PC-3 (cell line): ENCODE measurements at regions not wholly inside any gene's neighbourhood (a gene's known extent, or its start where the extent isn't known, plus 50 kb on each side); places are given as distances from the start of the nearest gene placed in this dataset.

Source experiments
- ATAC-seq: fragments of 200-7000 bp; cut with Tn5 transposase; 2 replicates; pipeline ENCODE4 v1.9.1; 2020; ENCODE audit warnings: mild to moderate bottlenecking, moderate library complexity
- BruUV-seq: library from RNA; stranded (reverse); fragments of 400-500 nt; replicated peaks from 2 replicates; lab custom pipeline; 2021; lab: Mats Ljungman, UMichigan
- CTCF ChIA-PET: fragments of 300-600 bp; sonication (Branson Sonifier 250); formaldehyde crosslinking; loops from one replicate; lab custom pipeline; 2022; ENCODE audit warnings: antibody characterized with exemption; lab: Charles Lee
- POLR2A ChIA-PET: fragments of 300-600 bp; sonication (Branson Sonifier 250); formaldehyde crosslinking; loops from one replicate; lab custom pipeline; 2022; ENCODE audit warnings: antibody characterized with exemption; ENCODE audit not compliant: unreplicated experiment; lab: Charles Lee
- DNase-seq: peaks from one replicate; pipeline ENCODE4 v3.0.0-alpha.2; 2015
- H2AFZ ChIP-seq: fragments of 300-600 bp; sonication (generic); 2 replicates; pipeline ENCODE4 v1.6.0; 2016; ENCODE audit warnings: antibody characterized with exemption, low read length
- H3F3A ChIP-seq: fragments of 300-600 bp; sonication (generic); one replicate; pipeline ENCODE4 v1.6.0; 2017; ENCODE audit warnings: antibody characterized with exemption, low read length, control low read depth, mild to moderate bottlenecking; ENCODE audit not compliant: unreplicated experiment
- H3K27ac ChIP-seq: fragments of 300-600 bp; sonication (generic); 2 replicates; pipeline ENCODE4 v1.5.1; 2016; ENCODE audit warnings: mild to moderate bottlenecking, low read length
- H3K27me3 ChIP-seq: fragments of 300-600 bp; sonication (generic); 2 replicates; pipeline ENCODE4 v1.6.1; 2016; ENCODE audit warnings: low read length, mixed read lengths
- H3K36me3 ChIP-seq: fragments of 300-600 bp; sonication (generic); 2 replicates; pipeline ENCODE4 v1.6.1; 2016; ENCODE audit warnings: low read depth, mixed run types, low read length, mixed read lengths
- H3K4me1 ChIP-seq: fragments of 300-600 bp; sonication (generic); 2 replicates; pipeline ENCODE4 v1.5.1; 2016; ENCODE audit warnings: low read length; ENCODE audit not compliant: insufficient read depth
- H3K4me2 ChIP-seq: fragments of 300-600 bp; sonication (generic); 2 replicates; pipeline ENCODE4 v1.6.0; 2016; ENCODE audit warnings: low read length
- H3K4me3 ChIP-seq: fragments of 300-600 bp; sonication (generic); 2 replicates; pipeline ENCODE4 v1.5.1; 2016; ENCODE audit warnings: mild to moderate bottlenecking, low read length, mixed read lengths
- H3K79me2 ChIP-seq: fragments of 300-600 bp; sonication (generic); 2 replicates; pipeline ENCODE4 v1.6.1; 2017; ENCODE audit warnings: low read length, mixed read lengths
- H3K9ac ChIP-seq: fragments of 300-600 bp; sonication (generic); 2 replicates; pipeline ENCODE4 v1.6.0; 2016; ENCODE audit warnings: mild to moderate bottlenecking, low read length
- H3K9me2 ChIP-seq: fragments of 300-600 bp; sonication (generic); replicated peaks from 2 replicates; pipeline ENCODE4 v1.6.1; 2016; ENCODE audit warnings: mixed run types, low read length, mixed read lengths
- H3K9me3 ChIP-seq: fragments of 300-600 bp; sonication (generic); 2 replicates; pipeline ENCODE4 v1.6.1; 2016; ENCODE audit warnings: low read length, mixed read lengths
- H4K20me1 ChIP-seq: fragments of 300-600 bp; sonication (generic); 2 replicates; pipeline ENCODE4 v1.6.1; 2016; ENCODE audit warnings: low read length, mixed read lengths
- CTCF ChIP-seq: fragments of 300-600 bp; sonication (generic); conservative IDR thresholded peaks from 2 replicates; pipeline ENCODE4 v1.5.1; 2017; ENCODE audit warnings: antibody characterized with exemption, low read depth, mild to moderate bottlenecking, low read length
- EZH2 ChIP-seq: fragments of 300-600 bp; sonication (generic); IDR thresholded peaks from one replicate; pipeline ENCODE4 v1.6.1; 2017; ENCODE audit warnings: antibody characterized with exemption, mild to moderate bottlenecking, low read length; ENCODE audit not compliant: unreplicated experiment
- EZH2phosphoT487 ChIP-seq: fragments of 300-600 bp; sonication (generic); IDR thresholded peaks from 2 replicates; pipeline ENCODE4 v1.6.1; 2018; ENCODE audit warnings: mild to moderate bottlenecking, antibody characterized with exemption, low read length, borderline replicate concordance
- intact Hi-C: fragments of 100-400 bp; cut with micrococcal nuclease; formaldehyde crosslinking; loops from 2 replicates; pipeline ENCODE4 v1.9.0; 2023

- Histone ChIP-seq H3K4me3 (no peak overlapping the region), H3K27me3 (no peaks in the 10 kb centered on the region), H2AFZ (no peak overlapping the region), H3K79me2 (no peaks in the 10 kb centered on the region), H3K4me1 (no peaks in the 10 kb centered on the region), H3K27ac (no peak overlapping the region), H3K4me2 (no peak overlapping the region), H3K9ac (no peak overlapping the region), H3K36me3 (no peaks in the 10 kb centered on the region), H3K9me2 (no peaks in the 10 kb centered on the region), H4K20me1 (no peaks in the 10 kb centered on the region), H3F3A (no peaks in the 10 kb centered on the region), H3K9me3 (no peaks in the 10 kb centered on the region)
- ChIA-PET POLR2A (no interaction called here), CTCF (no interaction called here)
- ATAC-seq (no peak), DNase-seq (no peak)
- intact Hi-C loops, result no loop called here
- TF ChIP-seq EZH2, result no peak
- no peak for TF ChIP-seq CTCF
- BruUV-seq, result no TSS peak
Observed at GRCh38 chr2:49238604-49238960, 84.3 kb upstream of the FSHR start.

- Histone ChIP-seq H3K4me2 (no peak overlapping the region), H4K20me1 (no peaks in the 10 kb centered on the region), H3K4me3 (no peak overlapping the region), H3K27me3 (no peaks in the 10 kb centered on the region), H3F3A (no peaks in the 10 kb centered on the region), H3K36me3 (no peaks in the 10 kb centered on the region), H2AFZ (no peak overlapping the region), H3K4me1 (no peaks in the 10 kb centered on the region), H3K9me2 (no peaks in the 10 kb centered on the region), H3K9me3 (no peaks in the 10 kb centered on the region), H3K9ac (no peak overlapping the region), H3K79me2 (no peaks in the 10 kb centered on the region), H3K27ac (no peak overlapping the region)
- ChIA-PET POLR2A (no interaction called here), CTCF (no interaction called here)
- no peak for DNase-seq
- BruUV-seq, result no TSS peak
- intact Hi-C loops, result no loop called here
- no peak for ATAC-seq
- TF ChIP-seq EZH2 (no peak), EZH2phosphoT487 (no peak), CTCF (no peak)
Observed at GRCh38 chr2:49237867-49238603, 83.7 kb upstream of the FSHR start.

GRCh38 chr2:49236316-49236715 lies 82.0 kb upstream of the FSHR start:
- TF ChIP-seq EZH2phosphoT487, result no peak
- ChIA-PET CTCF (no interaction called here), POLR2A (no interaction called here)
- no peaks in the 10 kb centered on the region for H3K9me2 ChIP-seq
- H3K27me3 ChIP-seq, result no peaks in the 10 kb centered on the region
- no peaks in the 10 kb centered on the region for H3K4me1 ChIP-seq
- no peak overlapping the region for H2AFZ ChIP-seq
- no peaks in the 10 kb centered on the region for H3F3A ChIP-seq
- no TSS peak for BruUV-seq
- H3K27ac ChIP-seq, result no peak overlapping the region
- ATAC-seq (no peak), DNase-seq (no peak)
- no peaks in the 10 kb centered on the region for H3K79me2 ChIP-seq
- no peak overlapping the region for H3K9ac ChIP-seq
- no peaks in the 10 kb centered on the region for H3K9me3 ChIP-seq
- H3K4me3 ChIP-seq, result no peak overlapping the region
- H3K36me3 ChIP-seq, result no peaks in the 10 kb centered on the region
- intact Hi-C loops, result no loop called here
- H3K4me2 ChIP-seq, result no peak overlapping the region
- H4K20me1 ChIP-seq, result no peaks in the 10 kb centered on the region
